ENCODE measurements at regions not wholly inside any gene's neighbourhood (a gene's known extent, or its start where the extent isn't known, plus 50 kb on each side); places are given as distances from the start of the nearest gene placed in this dataset.

GRCh38 chr2:128645631-128646030 is 327.0 kb upstream of the HS6ST1 start:
- TF ChIP-seq ATF7 (IDR thresholded peaks at IDR 0.05) = no peak
- no peak for TF ChIP-seq ATF7 (CRISPR knock-in tag; IDR thresholded peaks at IDR 0.05)
- no peak for TF ChIP-seq TARDBP (CRISPR knock-in tag; IDR thresholded peaks at IDR 0.05)
- no peak for TF ChIP-seq POLR2A (IDR thresholded peaks at IDR 0.05; ENCODE audit: insufficient read depth in 1 of 2, low read depth in 2 of 2, low read length in 2 of 2)
- no peak for TF ChIP-seq HNF4G (IDR thresholded peaks at IDR 0.05; ENCODE audit: borderline replicate concordance, low read depth, low read length)
- TF ChIP-seq HNF4G (CRISPR knock-in tag; IDR thresholded peaks at IDR 0.05; ENCODE audit: borderline replicate concordance, low read depth) = no peak
